ENCODE measurements at regions not wholly inside any gene's neighbourhood (a gene's known extent, or its start where the extent isn't known, plus 50 kb on each side); places are given as distances from the start of the nearest gene placed in this dataset.

- DNase-seq (ENCODE audit: low read depth in 4 of 4, low spot score in 3 of 4) = no peak
Measured at GRCh38 chr2:163462993-163463392, 272.8 kb downstream of the FIGN start.

- no peak for DNase-seq (ENCODE audit: low read depth in 4 of 4, low spot score in 3 of 4)
Measured at GRCh38 chr2:163459986-163460385, 275.8 kb downstream of the FIGN start.

- no peak for DNase-seq (ENCODE audit: low read depth in 4 of 4, low spot score in 3 of 4)
Measured at GRCh38 chr2:163456953-163457743, 278.7 kb downstream of the FIGN start.

- DNase-seq (ENCODE audit: low read depth in 4 of 4, low spot score in 3 of 4) = no peak
Measured at GRCh38 chr2:163455815-163456214, 280.0 kb downstream of the FIGN start.

GRCh38 chr2:163453920-163454319 is 281.9 kb downstream of the FIGN start:
- DNase-seq (ENCODE audit: low read depth in 4 of 4, low spot score in 3 of 4) = no peak

- DNase-seq (ENCODE audit: low read depth in 4 of 4, low spot score in 3 of 4) = no peak
Measured at GRCh38 chr2:163441603-163442002, 294.2 kb downstream of the FIGN start.

GRCh38 chr2:163436963-163437362 is 298.8 kb downstream of the FIGN start:
- no peak for DNase-seq (ENCODE audit: low read depth in 4 of 4, low spot score in 3 of 4)

- DNase-seq (ENCODE audit: low read depth in 4 of 4, low spot score in 3 of 4) = no peak
Measured at GRCh38 chr2:163428187-163428586, 307.6 kb downstream of the FIGN start.

- no peak for DNase-seq (ENCODE audit: low read depth in 4 of 4, low spot score in 3 of 4)
Measured at GRCh38 chr2:163420604-163421003, 315.2 kb downstream of the FIGN start.

GRCh38 chr2:163419000-163419830 is 316.6 kb downstream of the FIGN start:
- no peak for DNase-seq (ENCODE audit: low read depth in 4 of 4, low spot score in 3 of 4)

- DNase-seq (ENCODE audit: low read depth in 4 of 4, low spot score in 3 of 4) = no peak
Measured at GRCh38 chr2:163417596-163418337, 318.0 kb downstream of the FIGN start.

- DNase-seq (ENCODE audit: low read depth in 4 of 4, low spot score in 3 of 4) = no peak
Measured at GRCh38 chr2:163414121-163414520, 321.7 kb downstream of the FIGN start.

- DNase-seq (ENCODE audit: low read depth in 4 of 4, low spot score in 3 of 4) = no peak
Measured at GRCh38 chr2:163407296-163407695, 328.5 kb downstream of the FIGN start.

GRCh38 chr2:163405298-163405697 is 330.5 kb downstream of the FIGN start:
- DNase-seq (ENCODE audit: low read depth in 4 of 4, low spot score in 3 of 4) = no peak

- no peak for DNase-seq (ENCODE audit: low read depth in 4 of 4, low spot score in 3 of 4)
Measured at GRCh38 chr2:163401481-163401880, 334.3 kb downstream of the FIGN start.

- DNase-seq (ENCODE audit: low read depth in 4 of 4, low spot score in 3 of 4) = no peak
Measured at GRCh38 chr2:163397451-163397850, 338.4 kb downstream of the FIGN start.

- DNase-seq (ENCODE audit: low read depth in 4 of 4, low spot score in 3 of 4) = no peak
Measured at GRCh38 chr2:163395602-163396001, 340.2 kb downstream of the FIGN start.

- DNase-seq (ENCODE audit: low read depth in 4 of 4, low spot score in 3 of 4) = no peak
Measured at GRCh38 chr2:163389838-163390237, 346.0 kb downstream of the FIGN start.

- DNase-seq (ENCODE audit: low read depth in 4 of 4, low spot score in 3 of 4) = no peak
Measured at GRCh38 chr2:163375472-163375871, 360.3 kb downstream of the FIGN start.

- no peak for DNase-seq (ENCODE audit: low read depth in 4 of 4, low spot score in 3 of 4)
Measured at GRCh38 chr2:163375070-163375469, 360.7 kb downstream of the FIGN start.

- no peak for DNase-seq (ENCODE audit: low read depth in 4 of 4, low spot score in 3 of 4)
Measured at GRCh38 chr2:163374282-163374681, 361.5 kb downstream of the FIGN start.
